CD4-positive, alpha-beta T cell (primary cell): ENCODE measurements at regions not wholly inside any gene's neighbourhood (a gene's known extent, or its start where the extent isn't known, plus 50 kb on each side); places are given as distances from the start of the nearest gene placed in this dataset.

Experiments
- ATAC-seq: fragments of 200-7000 bp; cut with Tn5 transposase; one replicate; pipeline ENCODE4 v1.10.0; 2022; ENCODE audit warnings: mild to moderate bottlenecking; ENCODE audit not compliant: poor library complexity
- CTCF ChIA-PET: fragments of 350-600 bp; sonication (Branson Sonifier 250); formaldehyde crosslinking; loops from one replicate; lab custom pipeline; 2021; ENCODE audit warnings: antibody characterized with exemption, inconsistent platforms; lab: Charles Lee
- POLR2A ChIA-PET: fragments of 350-600 bp; sonication (Branson Sonifier 250); formaldehyde crosslinking; loops from one replicate; lab custom pipeline; 2021; ENCODE audit warnings: antibody characterized with exemption, inconsistent platforms; lab: Charles Lee
- DNase-seq, 14 experiments: peaks; one replicate each; pipeline ENCODE4 v3.0.0-alpha.2; 2013 to 2020; ENCODE audit warnings: mixed read lengths in 2 of 14
- H3K27ac ChIP-seq, 2 donors: one replicate each; pipeline versions ENCODE4 v1.5.1 to v1.7.0; 2013; ENCODE audit warnings: low read length in 2 of 2, low read depth in 1 of 2, mild to moderate bottlenecking in 1 of 2
- H3K27me3 ChIP-seq, 2 experiments: 1 replicate in 1 of 2; 2 replicates in 1 of 2; pipeline versions ENCODE4 v1.6.1 to v1.7.0; 2013; ENCODE audit warnings: low read length in 2 of 2, control low read depth in 1 of 2, mild to moderate bottlenecking in 1 of 2, moderate library complexity in 1 of 2; ENCODE audit not compliant: insufficient read depth in 2 of 2, control insufficient read depth in 1 of 2
- H3K36me3 ChIP-seq: one replicate; pipeline ENCODE4 v1.6.1; 2013; ENCODE audit warnings: low read length, control low read depth; ENCODE audit not compliant: insufficient read depth
- H3K4me1 ChIP-seq: one replicate; pipeline ENCODE4 v1.6.1; 2013; ENCODE audit warnings: low read length, control low read depth; ENCODE audit not compliant: insufficient read depth
- H3K4me3 ChIP-seq: one replicate; pipeline ENCODE4 v1.5.1; 2013; ENCODE audit warnings: mild to moderate bottlenecking, low read length, moderate library complexity
- H3K9me3 ChIP-seq, 2 experiments: 1 replicate in 1 of 2; 2 replicates in 1 of 2; pipeline versions ENCODE4 v1.6.1 to v1.7.0; 2013; ENCODE audit warnings: low read length in 2 of 2, mild to moderate bottlenecking in 2 of 2, control low read depth in 1 of 2, moderate library complexity in 1 of 2; ENCODE audit not compliant: control insufficient read depth in 1 of 2, insufficient read depth in 1 of 2
- H3K27ac Mint-ChIP-seq: one replicate; pipeline ENCODE4 v1.8.0; 2020; ENCODE audit warnings: mixed read lengths
- H3K27me3 Mint-ChIP-seq: one replicate; pipeline ENCODE4 v1.8.0; 2021; ENCODE audit warnings: mixed read lengths
- H3K36me3 Mint-ChIP-seq: one replicate; pipeline ENCODE4 v1.8.0; 2021; ENCODE audit warnings: low read depth, mixed read lengths
- H3K4me1 Mint-ChIP-seq: one replicate; pipeline ENCODE4 v1.8.0; 2021; ENCODE audit warnings: low read depth, mixed read lengths
- H3K4me3 Mint-ChIP-seq: one replicate; pipeline ENCODE4 v1.8.0; 2020; ENCODE audit warnings: mild to moderate bottlenecking, mixed read lengths
- H3K9me3 Mint-ChIP-seq: one replicate; pipeline ENCODE4 v1.8.0; 2020; ENCODE audit warnings: mixed read lengths
- intact Hi-C, 2 experiments: fragments of 100-400 bp; cut with DNase I in 1 of 2; cut with micrococcal nuclease in 1 of 2; formaldehyde crosslinking; loops; one replicate each; pipeline versions ENCODE4 v1.15.1 to v1.9.0; 2023 to 2025; cut with DNase I, micrococcal nuclease
- TF ChIP-seq, protein P1 (sequence below): fragments of 200-600 bp; IDR thresholded peaks from one replicate; pipeline ENCODE4 v1.8.0; 2022; ENCODE audit warnings: antibody characterized with exemption, mild to moderate bottlenecking

DNA sequence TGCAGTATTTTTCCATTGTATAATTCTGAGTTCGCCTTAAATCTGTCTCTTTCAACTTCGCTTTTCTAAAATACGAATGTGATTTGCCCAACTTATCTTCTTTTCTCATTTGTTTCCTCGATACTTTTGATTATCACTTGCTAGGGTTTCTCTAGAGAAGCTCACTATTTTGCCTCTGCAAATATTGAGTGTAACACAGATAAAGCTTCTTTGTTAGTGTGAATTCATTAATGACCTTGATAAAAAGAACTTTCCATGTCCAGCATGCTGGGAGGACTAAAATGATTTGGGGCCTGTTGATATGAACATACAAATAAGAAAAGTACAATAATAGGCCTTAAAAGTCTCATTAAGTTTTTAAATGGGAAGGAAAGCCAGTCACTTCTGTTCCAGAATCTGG lies 303.3 kb downstream of the MAP2K6 start:
- H3K9me3 Mint-ChIP-seq = no peaks in the 10 kb centered on the region
- no peak overlapping the region for H3K27ac Mint-ChIP-seq
- H3K27ac ChIP-seq = no peak overlapping the region
- POLR2A ChIA-PET = no interaction called here
- no peaks in the 10 kb centered on the region for H3K36me3 ChIP-seq
- no peaks in the 10 kb centered on the region for H3K27me3 Mint-ChIP-seq
- no peaks in the 10 kb centered on the region for H3K27me3 ChIP-seq
- no peaks in the 10 kb centered on the region for H3K4me1 Mint-ChIP-seq
- ATAC-seq = no peak
- no peaks in the 10 kb centered on the region for H3K4me1 ChIP-seq
- H3K9me3 ChIP-seq = no peaks in the 10 kb centered on the region
- H3K4me3 Mint-ChIP-seq = no peak overlapping the region
- DNase-seq = no peak
- intact Hi-C loops = no loop called here
- no peaks in the 10 kb centered on the region for H3K36me3 Mint-ChIP-seq
- H3K4me3 ChIP-seq = no peak overlapping the region
- TF ChIP-seq, protein P1, sequence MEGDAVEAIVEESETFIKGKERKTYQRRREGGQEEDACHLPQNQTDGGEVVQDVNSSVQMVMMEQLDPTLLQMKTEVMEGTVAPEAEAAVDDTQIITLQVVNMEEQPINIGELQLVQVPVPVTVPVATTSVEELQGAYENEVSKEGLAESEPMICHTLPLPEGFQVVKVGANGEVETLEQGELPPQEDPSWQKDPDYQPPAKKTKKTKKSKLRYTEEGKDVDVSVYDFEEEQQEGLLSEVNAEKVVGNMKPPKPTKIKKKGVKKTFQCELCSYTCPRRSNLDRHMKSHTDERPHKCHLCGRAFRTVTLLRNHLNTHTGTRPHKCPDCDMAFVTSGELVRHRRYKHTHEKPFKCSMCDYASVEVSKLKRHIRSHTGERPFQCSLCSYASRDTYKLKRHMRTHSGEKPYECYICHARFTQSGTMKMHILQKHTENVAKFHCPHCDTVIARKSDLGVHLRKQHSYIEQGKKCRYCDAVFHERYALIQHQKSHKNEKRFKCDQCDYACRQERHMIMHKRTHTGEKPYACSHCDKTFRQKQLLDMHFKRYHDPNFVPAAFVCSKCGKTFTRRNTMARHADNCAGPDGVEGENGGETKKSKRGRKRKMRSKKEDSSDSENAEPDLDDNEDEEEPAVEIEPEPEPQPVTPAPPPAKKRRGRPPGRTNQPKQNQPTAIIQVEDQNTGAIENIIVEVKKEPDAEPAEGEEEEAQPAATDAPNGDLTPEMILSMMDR = no peak
- CTCF ChIA-PET = no interaction called here

DNA sequence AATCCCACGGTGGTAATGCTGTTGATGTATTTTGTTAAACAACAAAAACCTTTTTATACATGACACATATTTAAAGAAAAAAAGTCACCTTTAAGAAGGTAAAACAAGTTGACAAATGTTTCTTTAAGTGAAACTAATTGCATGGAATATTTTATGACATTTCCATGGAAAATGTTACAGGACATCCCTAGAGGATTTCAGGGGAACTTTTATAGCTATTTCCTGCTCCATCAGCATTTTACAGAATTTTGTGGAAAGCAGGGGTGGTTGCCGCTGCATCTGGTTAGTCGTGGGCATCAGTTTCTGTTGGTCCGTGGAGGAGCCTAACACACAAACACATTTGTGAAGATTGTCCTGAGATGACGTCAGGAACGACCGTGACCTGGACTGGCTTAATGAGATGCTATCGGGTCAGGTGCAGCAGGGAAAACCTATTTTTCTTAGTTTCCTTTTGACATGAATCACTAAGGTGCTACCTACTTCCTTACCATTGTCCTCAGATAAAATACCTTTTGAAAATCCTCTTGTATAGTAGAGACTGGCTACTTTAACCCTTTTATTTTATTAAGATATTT lies 305.1 kb downstream of the MAP2K6 start:
- Histone ChIP-seq H3K36me3 (no peaks in the 10 kb centered on the region), H3K27ac (no peak overlapping the region), H3K9me3 (no peaks in the 10 kb centered on the region), H3K4me3 (no peak overlapping the region), H3K4me1 (no peaks in the 10 kb centered on the region), H3K27me3 (no peaks in the 10 kb centered on the region)
- Mint-ChIP-seq H3K36me3 (no peaks in the 10 kb centered on the region), H3K4me3 (no peak overlapping the region), H3K27me3 (no peaks in the 10 kb centered on the region), H3K9me3 (no peaks in the 10 kb centered on the region), H3K4me1 (no peaks in the 10 kb centered on the region), H3K27ac (no peak overlapping the region)
- intact Hi-C loops = no loop called here
- no peak for ATAC-seq
- TF ChIP-seq, protein P1 = no peak
- ChIA-PET CTCF (no interaction called here), POLR2A (no interaction called here)
- no peak for DNase-seq

DNA sequence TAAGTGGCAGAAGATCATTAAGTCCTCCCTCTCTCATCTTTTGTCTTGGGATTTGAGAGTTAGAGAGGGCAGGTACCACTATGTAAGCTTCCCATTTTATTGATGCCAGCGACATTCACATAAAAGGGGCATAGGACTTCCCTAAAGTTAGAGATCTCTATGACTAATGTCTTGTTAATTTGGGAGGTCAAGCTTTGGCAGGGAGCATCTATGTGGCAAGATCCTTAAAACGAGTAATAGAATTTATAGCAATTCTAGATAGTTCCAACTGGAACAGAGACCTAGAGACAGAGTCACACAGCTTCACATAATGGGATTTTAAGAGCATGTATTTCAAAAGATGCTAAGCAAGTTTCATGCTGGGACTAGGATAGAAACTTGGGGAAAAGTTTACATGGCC lies 308.0 kb downstream of the MAP2K6 start:
- Histone ChIP-seq H3K9me3 (no peaks in the 10 kb centered on the region), H3K27ac (no peak overlapping the region), H3K4me3 (no peak overlapping the region), H3K36me3 (no peaks in the 10 kb centered on the region), H3K4me1 (no peaks in the 10 kb centered on the region), H3K27me3 (no peaks in the 10 kb centered on the region)
- ChIA-PET POLR2A (no interaction called here), CTCF (no interaction called here)
- no peaks in the 10 kb centered on the region for H3K36me3 Mint-ChIP-seq
- H3K4me1 Mint-ChIP-seq = no peaks in the 10 kb centered on the region
- TF ChIP-seq, protein P1 = no peak
- DNase-seq (no peak), ATAC-seq (no peak)
- no peaks in the 10 kb centered on the region for H3K27me3 Mint-ChIP-seq
- intact Hi-C loops = no loop called here
- no peak overlapping the region for H3K4me3 Mint-ChIP-seq
- no peak overlapping the region for H3K27ac Mint-ChIP-seq
- H3K9me3 Mint-ChIP-seq = no peaks in the 10 kb centered on the region
